ENCODE measurements at regions not wholly inside any gene's neighbourhood (a gene's known extent, or its start where the extent isn't known, plus 50 kb on each side); places are given as distances from the start of the nearest gene placed in this dataset.
A peak's percentile ranks its signal among the peaks of the same experiment; 100 is the strongest.

DNA sequence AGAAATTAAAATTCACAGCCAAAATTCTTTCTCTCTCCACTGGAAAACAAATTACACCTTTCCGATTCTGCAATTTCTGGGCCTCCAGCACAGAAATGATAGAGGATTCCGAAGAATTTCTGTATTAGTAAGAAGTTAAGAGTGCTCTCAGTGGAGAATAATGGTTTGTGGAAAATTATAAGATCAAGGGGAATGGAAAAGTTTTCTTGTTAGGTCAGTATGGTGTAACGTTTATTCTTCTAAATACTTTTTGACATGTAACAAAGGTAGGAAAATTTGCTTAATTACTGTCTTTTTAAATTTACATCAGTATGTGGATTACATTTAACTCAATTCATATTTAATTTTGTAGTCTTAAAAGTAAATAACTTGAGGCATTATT is 288.3 kb upstream of the NFE2L3 start:
- TF ChIP-seq, protein P1, sequence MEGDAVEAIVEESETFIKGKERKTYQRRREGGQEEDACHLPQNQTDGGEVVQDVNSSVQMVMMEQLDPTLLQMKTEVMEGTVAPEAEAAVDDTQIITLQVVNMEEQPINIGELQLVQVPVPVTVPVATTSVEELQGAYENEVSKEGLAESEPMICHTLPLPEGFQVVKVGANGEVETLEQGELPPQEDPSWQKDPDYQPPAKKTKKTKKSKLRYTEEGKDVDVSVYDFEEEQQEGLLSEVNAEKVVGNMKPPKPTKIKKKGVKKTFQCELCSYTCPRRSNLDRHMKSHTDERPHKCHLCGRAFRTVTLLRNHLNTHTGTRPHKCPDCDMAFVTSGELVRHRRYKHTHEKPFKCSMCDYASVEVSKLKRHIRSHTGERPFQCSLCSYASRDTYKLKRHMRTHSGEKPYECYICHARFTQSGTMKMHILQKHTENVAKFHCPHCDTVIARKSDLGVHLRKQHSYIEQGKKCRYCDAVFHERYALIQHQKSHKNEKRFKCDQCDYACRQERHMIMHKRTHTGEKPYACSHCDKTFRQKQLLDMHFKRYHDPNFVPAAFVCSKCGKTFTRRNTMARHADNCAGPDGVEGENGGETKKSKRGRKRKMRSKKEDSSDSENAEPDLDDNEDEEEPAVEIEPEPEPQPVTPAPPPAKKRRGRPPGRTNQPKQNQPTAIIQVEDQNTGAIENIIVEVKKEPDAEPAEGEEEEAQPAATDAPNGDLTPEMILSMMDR (conservative IDR thresholded peaks at IDR 0.05 in 1 of 2, IDR thresholded peaks at IDR 0.05 in 1 of 2; ENCODE audit: low read depth in 1 of 2, low read length in 2 of 2) = no peak
- TF ChIP-seq EZH2 (IDR thresholded peaks at IDR 0.05; ENCODE audit: low read length, missing control alignments) = peak; percentile 55
